Esophagus (tissue), 2 donors: ENCODE measurements at regions not wholly inside any gene's neighbourhood (a gene's known extent, or its start where the extent isn't known, plus 50 kb on each side); places are given as distances from the start of the nearest gene placed in this dataset.

Experiments
- H3K27ac ChIP-seq, 2 donors: one replicate each; pipeline ENCODE4 v1.5.1; 2013; ENCODE audit warnings: low read depth in 2 of 2, mild to moderate bottlenecking in 2 of 2, inconsistent platforms in 1 of 2, low read length in 1 of 2, moderate library complexity in 1 of 2
- H3K27me3 ChIP-seq, 2 donors: one replicate each; pipeline ENCODE4 v1.6.1; 2013; ENCODE audit warnings: low read length in 2 of 2, control low read depth in 1 of 2, mild to moderate bottlenecking in 1 of 2; ENCODE audit not compliant: insufficient read depth in 2 of 2, control insufficient read depth in 1 of 2
- H3K36me3 ChIP-seq, 2 donors: one replicate each; pipeline ENCODE4 v1.6.1; 2013; ENCODE audit warnings: low read length in 1 of 2; ENCODE audit not compliant: control insufficient read depth in 2 of 2, insufficient read depth in 2 of 2
- H3K4me1 ChIP-seq, 2 donors: one replicate each; pipeline ENCODE4 v1.6.1; 2013; ENCODE audit warnings: low read length in 1 of 2; ENCODE audit not compliant: control insufficient read depth in 2 of 2, insufficient read depth in 2 of 2
- H3K4me3 ChIP-seq, 2 donors: one replicate each; pipeline ENCODE4 v1.5.1; 2013; ENCODE audit warnings: low read length in 2 of 2, mild to moderate bottlenecking in 2 of 2, low read depth in 1 of 2, moderate library complexity in 1 of 2
- H3K9me3 ChIP-seq, 2 donors: one replicate each; pipeline ENCODE4 v1.6.1; 2013; ENCODE audit warnings: mild to moderate bottlenecking in 2 of 2, low read depth in 1 of 2, low read length in 1 of 2, moderate library complexity in 1 of 2; ENCODE audit not compliant: control insufficient read depth in 2 of 2, insufficient read depth in 1 of 2
- WGBS, 2 donors: extraction: QIAGEN DNeasy Blood & Tissue Kit; methylation state at CpG; one replicate each; pipeline ENCODE4 v1.1.7; 2013; 5-methylcytosine and 5-hydroxymethylcytosine counted together
- donor health status: healthy with polysubstance abuse.
- donor health status: Bipolar disorder and iron deficiency.

- WGBS, 2 donors, result 37 to 56% methylated on average over 1 of the region's 1 CpG
- H3K4me1 ChIP-seq, result no peaks in the 10 kb centered on the region
- H3K36me3 ChIP-seq, result no peaks in the 10 kb centered on the region
- no peak overlapping the region for H3K27ac ChIP-seq
- no peaks in the 10 kb centered on the region for H3K9me3 ChIP-seq
- no peak overlapping the region for H3K4me3 ChIP-seq
- H3K27me3 ChIP-seq, result no peaks in the 10 kb centered on the region
These were observed 118.6 kb upstream of the C11orf87 start for GRCh38 chr11:109303342-109303741.

- Histone ChIP-seq H3K27ac (no peak overlapping the region), H3K9me3 (no peaks in the 10 kb centered on the region), H3K27me3 (no peaks in the 10 kb centered on the region), H3K4me1 (no peaks in the 10 kb centered on the region), H3K36me3 (no peaks in the 10 kb centered on the region), H3K4me3 (no peak overlapping the region)
- WGBS, 2 donors, result 45 to 64% methylated on average over 1 of the region's 1 CpG
These were observed 117.8 kb upstream of the C11orf87 start for GRCh38 chr11:109304159-109304558.

DNA sequence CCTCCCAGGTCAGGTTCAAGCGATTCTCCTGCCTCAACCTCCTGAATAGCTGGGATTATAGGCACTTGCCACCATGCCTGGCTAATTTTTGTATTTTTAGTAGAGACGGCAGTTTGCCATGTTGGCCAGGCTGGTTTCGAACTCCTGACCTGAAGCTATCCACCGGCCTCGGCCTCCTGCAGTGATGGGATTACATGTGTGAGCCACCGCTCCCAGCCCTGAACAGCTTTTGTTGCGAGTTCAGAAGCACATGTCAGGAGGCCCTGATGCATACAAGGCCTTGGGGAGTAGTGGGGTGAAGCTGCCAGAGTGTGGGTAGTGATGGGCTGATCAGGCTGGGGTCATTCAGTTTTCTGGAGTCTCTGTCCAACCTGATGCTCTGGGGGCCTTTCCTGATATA, 117.0 kb upstream of the C11orf87 start:
- no peaks in the 10 kb centered on the region for H3K36me3 ChIP-seq
- H3K4me3 ChIP-seq, result no peak overlapping the region
- no peaks in the 10 kb centered on the region for H3K9me3 ChIP-seq
- H3K4me1 ChIP-seq, result no peaks in the 10 kb centered on the region
- H3K27ac ChIP-seq, result no peak overlapping the region
- WGBS, 2 donors, result 92% methylated on average over 7 of the region's 7 CpGs
- no peaks in the 10 kb centered on the region for H3K27me3 ChIP-seq

DNA sequence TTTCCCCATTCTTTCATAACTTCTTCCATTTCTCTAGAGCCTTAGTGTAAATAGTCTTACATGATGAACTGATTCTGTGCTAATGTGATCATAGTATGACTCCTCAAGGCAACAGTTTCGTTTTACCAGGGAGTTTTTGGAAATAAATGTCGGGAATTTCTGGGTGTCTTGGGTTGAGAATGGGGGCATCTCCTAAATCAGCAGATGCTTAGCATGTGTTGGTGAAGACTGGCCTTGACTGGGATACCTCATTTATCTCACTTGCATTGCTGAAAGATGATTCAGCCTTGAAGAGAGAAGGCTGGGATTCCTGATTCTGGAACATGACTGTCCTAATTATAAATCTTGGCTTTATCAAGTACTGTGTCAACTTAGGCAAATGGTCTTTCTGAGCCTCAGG, 115.7 kb upstream of the C11orf87 start:
- Histone ChIP-seq H3K27me3 (no peaks in the 10 kb centered on the region), H3K4me3 (no peak overlapping the region), H3K9me3 (no peaks in the 10 kb centered on the region), H3K36me3 (no peaks in the 10 kb centered on the region), H3K4me1 (no peaks in the 10 kb centered on the region), H3K27ac (no peak overlapping the region)
- WGBS, 2 donors, result 72% methylated on average over 2 of the region's 2 CpGs

DNA sequence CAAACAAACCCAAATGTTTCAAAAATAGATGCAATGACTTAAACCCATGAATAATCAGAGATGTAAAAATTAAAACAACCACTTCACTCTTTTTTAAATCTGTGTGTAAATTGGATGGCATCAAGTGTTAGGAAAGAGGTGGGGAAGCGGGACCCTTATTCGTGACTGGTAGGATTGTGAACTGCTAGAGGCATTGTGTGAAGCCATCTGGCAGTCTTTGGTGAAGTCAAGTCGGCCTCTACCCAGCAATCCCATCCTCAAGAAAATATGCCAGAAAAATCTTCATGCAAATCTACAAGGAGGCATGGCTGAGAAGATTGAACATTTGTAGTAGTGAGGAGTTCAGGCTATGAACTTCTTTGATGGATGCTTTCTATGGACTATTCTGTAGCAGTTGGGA, 114.6 kb upstream of the C11orf87 start:
- no peak overlapping the region for H3K27ac ChIP-seq
- no peaks in the 10 kb centered on the region for H3K4me1 ChIP-seq
- H3K27me3 ChIP-seq, result no peaks in the 10 kb centered on the region
- no peak overlapping the region for H3K4me3 ChIP-seq
- no peaks in the 10 kb centered on the region for H3K9me3 ChIP-seq
- no peaks in the 10 kb centered on the region for H3K36me3 ChIP-seq
- 83 to 92% methylated on average over 3 of the region's 3 CpGs for WGBS, 2 donors

DNA sequence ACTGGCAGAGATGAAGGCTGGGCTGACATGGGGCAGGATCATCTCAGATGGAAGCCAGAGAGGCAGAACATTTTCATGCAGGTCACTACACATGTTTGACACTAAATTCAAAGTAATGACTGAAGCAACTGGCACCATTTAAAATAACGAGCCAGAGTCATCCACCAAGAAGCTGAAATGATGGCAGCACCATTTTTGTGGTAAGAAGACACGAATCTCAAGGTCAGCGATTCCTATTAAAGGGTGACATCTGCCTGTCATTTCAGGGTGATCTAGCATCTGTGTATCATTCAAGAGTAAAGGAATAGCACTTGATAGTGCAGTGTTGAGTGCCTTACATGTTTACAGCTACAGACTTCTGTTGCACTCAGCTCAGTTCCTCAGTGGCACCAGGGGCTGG, 113.4 kb upstream of the C11orf87 start:
- H3K27ac ChIP-seq, result no peak overlapping the region
- no peaks in the 10 kb centered on the region for H3K4me1 ChIP-seq
- H3K36me3 ChIP-seq, result no peaks in the 10 kb centered on the region
- no peaks in the 10 kb centered on the region for H3K27me3 ChIP-seq
- WGBS, 2 donors, result 74 to 87% methylated on average over 3 of the region's 3 CpGs
- no peak overlapping the region for H3K4me3 ChIP-seq
- H3K9me3 ChIP-seq, result no peaks in the 10 kb centered on the region

- 63 to 72% methylated on average over 1 of the region's 1 CpG for WGBS, 2 donors
- Histone ChIP-seq H3K4me3 (no peak overlapping the region), H3K9me3 (no peaks in the 10 kb centered on the region), H3K36me3 (no peaks in the 10 kb centered on the region), H3K27ac (no peak overlapping the region), H3K27me3 (no peaks in the 10 kb centered on the region), H3K4me1 (no peaks in the 10 kb centered on the region)
These were observed 112.8 kb upstream of the C11orf87 start for GRCh38 chr11:109309153-109309552.

DNA sequence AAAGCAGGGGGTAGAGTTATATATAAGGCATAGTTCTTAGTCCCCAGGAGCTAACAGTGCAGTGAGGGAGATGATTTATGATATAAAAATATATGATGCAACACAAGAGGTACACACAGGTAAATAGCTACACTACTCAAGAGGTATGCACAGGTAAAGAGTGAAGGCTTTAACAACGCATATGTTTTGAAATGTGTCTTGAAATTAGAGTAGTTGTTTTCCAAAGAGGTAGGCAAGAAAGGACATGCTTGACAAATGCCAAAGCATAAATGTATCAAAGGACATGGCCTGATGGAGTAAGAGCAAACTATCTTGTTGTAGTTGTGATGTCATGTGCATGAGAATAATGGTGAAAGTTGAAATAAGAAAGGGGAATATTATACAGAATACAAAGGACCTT, 104.3 kb upstream of the C11orf87 start:
- no peaks in the 10 kb centered on the region for H3K9me3 ChIP-seq
- H3K27me3 ChIP-seq, result no peaks in the 10 kb centered on the region
- no peak overlapping the region for H3K4me3 ChIP-seq
- no peaks in the 10 kb centered on the region for H3K36me3 ChIP-seq
- H3K4me1 ChIP-seq, result no peaks in the 10 kb centered on the region
- no peak overlapping the region for H3K27ac ChIP-seq
- 72 to 81% methylated on average over 1 of the region's 1 CpG for WGBS, 2 donors

- no peaks in the 10 kb centered on the region for H3K4me1 ChIP-seq
- no peaks in the 10 kb centered on the region for H3K9me3 ChIP-seq
- H3K36me3 ChIP-seq, result no peaks in the 10 kb centered on the region
- no peak overlapping the region for H3K4me3 ChIP-seq
- 56 to 63% methylated on average over 1 of the region's 1 CpG for whole genome bisulfite sequencing, 2 donors
- H3K27me3 ChIP-seq, result no peaks in the 10 kb centered on the region
- H3K27ac ChIP-seq, result no peak overlapping the region
These were observed 101.4 kb upstream of the C11orf87 start for GRCh38 chr11:109320595-109320994.

DNA sequence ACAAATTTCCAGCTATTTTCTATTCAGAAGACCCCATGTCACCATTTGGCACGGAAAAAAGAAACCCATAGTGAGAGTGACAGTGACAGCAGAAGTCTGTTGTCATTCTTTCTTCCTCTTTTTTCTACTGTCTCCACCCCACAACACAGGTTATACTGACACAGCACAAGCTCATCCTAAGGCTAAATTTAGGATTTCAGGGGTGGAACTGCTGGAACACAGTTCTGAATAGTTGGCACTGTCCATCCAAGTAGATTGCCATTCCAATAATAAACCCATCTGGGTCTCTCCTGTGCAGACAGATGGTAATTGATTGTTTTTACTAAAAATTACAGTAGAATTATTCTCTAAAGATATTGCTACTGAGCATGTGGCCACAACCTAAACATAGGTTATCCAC, 95.2 kb upstream of the C11orf87 start:
- no peaks in the 10 kb centered on the region for H3K9me3 ChIP-seq
- 49 to 71% methylated on average over 1 of the region's 1 CpG for whole genome bisulfite sequencing, 2 donors
- no peak overlapping the region for H3K4me3 ChIP-seq

More for the DNA sequence above, 95.2 kb upstream of the C11orf87 start:
- H3K27ac ChIP-seq, result no peak overlapping the region
- no peaks in the 10 kb centered on the region for H3K4me1 ChIP-seq
- H3K36me3 ChIP-seq, result no peaks in the 10 kb centered on the region
- no peaks in the 10 kb centered on the region for H3K27me3 ChIP-seq
